Thoracic aorta (tissue), 2 donors: ENCODE measurements at regions not wholly inside any gene's neighbourhood (a gene's known extent, or its start where the extent isn't known, plus 50 kb on each side); places are given as distances from the start of the nearest gene placed in this dataset.

Source experiments
- ATAC-seq: fragments of 150-250 bp; one replicate; pipeline ENCODE4 v1.8.0; 2017; ENCODE audit warnings: low read depth; ENCODE audit not compliant: insufficient number of reproducible peaks, low FRiP score
- DNase-seq: peaks from one replicate; pipeline ENCODE4 v3.0.0-alpha.2; 2020; ENCODE audit warnings: low spot score
- H3K27ac ChIP-seq, 2 donors: fragments of 200-600 bp; sonication (generic); 1 replicate in 1 of 2; 2 replicates in 1 of 2; pipeline ENCODE4 v1.5.1; 2016; ENCODE audit warnings: mild to moderate bottlenecking in 2 of 2, moderate library complexity in 2 of 2
- H3K27me3 ChIP-seq: fragments of 200-600 bp; sonication (generic); replicated peaks from 2 replicates; pipeline ENCODE4 v1.6.0; 2016; ENCODE audit warnings: mild to moderate bottlenecking; ENCODE audit not compliant: insufficient read depth
- H3K36me3 ChIP-seq: fragments of 200-600 bp; sonication (generic); one replicate; pipeline ENCODE4 v1.5.1; 2016
- H3K4me1 ChIP-seq, 2 donors: fragments of 200-600 bp; sonication (generic); 1 replicate in 1 of 2; 2 replicates in 1 of 2; pipeline versions ENCODE4 v1.5.1 to v1.6.0; 2016; ENCODE audit warnings: low read depth in 2 of 2, mild to moderate bottlenecking in 1 of 2; ENCODE audit not compliant: control insufficient read depth in 1 of 2
- H3K4me3 ChIP-seq: fragments of 200-600 bp; sonication (generic); 2 replicates; pipeline ENCODE4 v1.5.1; 2016; ENCODE audit warnings: mild to moderate bottlenecking
- H3K9me3 ChIP-seq: fragments of 200-600 bp; sonication (generic); 2 replicates; pipeline ENCODE4 v1.5.1; 2016
- TF ChIP-seq, protein P1 (sequence below): fragments of 200-600 bp; sonication (generic); IDR thresholded peaks from one replicate; pipeline ENCODE4 v1.5.1; 2019; ENCODE audit warnings: antibody characterized with exemption

DNA sequence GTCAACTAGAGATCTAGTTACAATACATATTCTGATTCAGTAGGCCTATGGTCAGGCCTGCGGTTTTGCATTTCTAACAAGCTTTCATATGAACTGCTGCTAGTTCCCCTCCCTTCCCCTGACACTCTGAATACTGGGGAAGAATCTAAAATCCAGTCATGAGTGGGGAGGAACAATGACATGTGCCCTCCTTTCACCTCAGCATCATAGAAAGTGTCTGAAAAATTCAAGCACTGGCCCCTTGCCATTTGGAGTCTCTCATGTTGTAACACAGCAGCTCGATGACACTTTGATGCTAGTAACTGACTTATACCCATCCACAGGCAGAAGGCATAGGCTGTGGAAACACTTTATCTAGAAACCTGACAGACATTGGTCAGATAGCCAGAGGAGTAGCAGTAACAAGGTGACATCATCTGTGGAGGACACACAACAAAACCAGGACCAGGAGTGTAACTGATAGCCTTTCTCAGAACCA, 161.9 kb upstream of the RASSF8 start:
- H3K36me3 ChIP-seq: no peaks in the 10 kb centered on the region
- ATAC-seq (no peak), DNase-seq (no peak)
- no peaks in the 10 kb centered on the region for H3K4me1 ChIP-seq
- no peak overlapping the region for H3K27ac ChIP-seq
- TF ChIP-seq, protein P1, sequence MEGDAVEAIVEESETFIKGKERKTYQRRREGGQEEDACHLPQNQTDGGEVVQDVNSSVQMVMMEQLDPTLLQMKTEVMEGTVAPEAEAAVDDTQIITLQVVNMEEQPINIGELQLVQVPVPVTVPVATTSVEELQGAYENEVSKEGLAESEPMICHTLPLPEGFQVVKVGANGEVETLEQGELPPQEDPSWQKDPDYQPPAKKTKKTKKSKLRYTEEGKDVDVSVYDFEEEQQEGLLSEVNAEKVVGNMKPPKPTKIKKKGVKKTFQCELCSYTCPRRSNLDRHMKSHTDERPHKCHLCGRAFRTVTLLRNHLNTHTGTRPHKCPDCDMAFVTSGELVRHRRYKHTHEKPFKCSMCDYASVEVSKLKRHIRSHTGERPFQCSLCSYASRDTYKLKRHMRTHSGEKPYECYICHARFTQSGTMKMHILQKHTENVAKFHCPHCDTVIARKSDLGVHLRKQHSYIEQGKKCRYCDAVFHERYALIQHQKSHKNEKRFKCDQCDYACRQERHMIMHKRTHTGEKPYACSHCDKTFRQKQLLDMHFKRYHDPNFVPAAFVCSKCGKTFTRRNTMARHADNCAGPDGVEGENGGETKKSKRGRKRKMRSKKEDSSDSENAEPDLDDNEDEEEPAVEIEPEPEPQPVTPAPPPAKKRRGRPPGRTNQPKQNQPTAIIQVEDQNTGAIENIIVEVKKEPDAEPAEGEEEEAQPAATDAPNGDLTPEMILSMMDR: no peak
- H3K4me3 ChIP-seq: no peak overlapping the region
- no peaks in the 10 kb centered on the region for H3K9me3 ChIP-seq
- no peaks in the 10 kb centered on the region for H3K27me3 ChIP-seq

- ATAC-seq (no peak), DNase-seq (no peak)
- Histone ChIP-seq H3K27me3 (no peaks in the 10 kb centered on the region), H3K27ac (no peak overlapping the region), H3K9me3 (no peaks in the 10 kb centered on the region), H3K4me1 (no peaks in the 10 kb centered on the region), H3K36me3 (no peaks in the 10 kb centered on the region), H3K4me3 (no peak overlapping the region)
- TF ChIP-seq, protein P1: no peak
Measured at GRCh38 chr12:25797386-25797785, 161.1 kb upstream of the RASSF8 start.

DNA sequence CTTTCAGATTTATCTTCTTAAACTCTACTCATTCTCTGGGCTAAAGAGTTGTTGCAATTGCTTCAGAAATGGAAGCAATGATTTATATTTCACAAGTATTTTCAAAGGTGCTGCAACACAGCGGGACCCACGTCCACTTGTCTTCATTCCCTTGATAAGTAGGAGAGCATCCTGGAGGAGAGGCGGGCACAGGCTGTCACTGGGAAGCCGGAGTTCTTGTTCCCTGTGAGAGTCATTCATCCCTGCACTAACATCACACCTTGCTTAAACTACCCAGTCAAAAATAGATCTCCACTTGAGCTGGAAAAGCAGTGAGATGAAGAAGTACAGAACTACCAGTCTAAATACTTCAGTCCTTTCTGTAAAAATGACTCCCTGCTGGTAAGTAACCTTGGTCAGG, 160.5 kb upstream of the RASSF8 start:
- Histone ChIP-seq H3K36me3 (no peaks in the 10 kb centered on the region), H3K27ac (no peak overlapping the region), H3K27me3 (no peaks in the 10 kb centered on the region), H3K4me1 (no peaks in the 10 kb centered on the region), H3K4me3 (no peak overlapping the region), H3K9me3 (no peaks in the 10 kb centered on the region)
- ATAC-seq (no peak), DNase-seq (no peak)
- TF ChIP-seq, protein P1: no peak

GRCh38 chr12:25800101-25800500, 158.4 kb upstream of the RASSF8 start:
- H3K27ac ChIP-seq: no peak overlapping the region
- no peaks in the 10 kb centered on the region for H3K27me3 ChIP-seq
- no peaks in the 10 kb centered on the region for H3K4me1 ChIP-seq
- no peaks in the 10 kb centered on the region for H3K9me3 ChIP-seq
- no peak for DNase-seq
- H3K36me3 ChIP-seq: no peaks in the 10 kb centered on the region
- H3K4me3 ChIP-seq: no peak overlapping the region
- no peak for ATAC-seq
- TF ChIP-seq, protein P1: no peak

- Histone ChIP-seq H3K36me3 (no peaks in the 10 kb centered on the region), H3K27ac (no peak overlapping the region), H3K4me1 (no peaks in the 10 kb centered on the region), H3K9me3 (no peaks in the 10 kb centered on the region), H3K4me3 (no peak overlapping the region), H3K27me3 (no peaks in the 10 kb centered on the region)
- TF ChIP-seq, protein P1: no peak
- DNase-seq (no peak), ATAC-seq (no peak)
Measured at GRCh38 chr12:25801734-25802133, 156.7 kb upstream of the RASSF8 start.
